ENCODE measurements at regions not wholly inside any gene's neighbourhood (a gene's known extent, or its start where the extent isn't known, plus 50 kb on each side); places are given as distances from the start of the nearest gene placed in this dataset.

DNA sequence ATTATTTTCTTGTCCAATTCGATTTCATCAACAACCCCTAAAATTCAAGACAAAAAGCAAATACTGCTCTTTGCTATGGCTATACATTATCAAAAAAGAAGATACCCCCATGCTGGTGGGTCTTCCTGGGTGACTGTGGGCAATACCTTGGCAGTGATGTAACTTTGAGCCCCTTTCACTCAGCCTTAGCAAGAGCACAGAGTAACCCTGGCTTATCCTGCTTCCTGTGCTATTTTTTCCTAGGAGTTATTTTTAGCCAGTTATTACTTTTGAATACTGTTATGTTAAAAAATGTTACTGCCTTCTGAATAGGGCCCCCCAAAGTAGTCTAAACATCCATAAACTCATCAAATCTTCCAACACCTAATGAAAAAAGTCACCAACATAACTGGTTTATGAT, 145.6 kb upstream of the TSLP start:
- no peak for TF ChIP-seq FOXM1 (IDR thresholded peaks at IDR 0.05; ENCODE audit: borderline replicate concordance, low read depth)
- no peak for TF ChIP-seq TCF12 (IDR thresholded peaks at IDR 0.05; ENCODE audit: low read depth)
- no peak for TF ChIP-seq EP300 (IDR thresholded peaks at IDR 0.05; ENCODE audit: borderline replicate concordance)
- TF ChIP-seq CREB1 (IDR thresholded peaks at IDR 0.05; ENCODE audit: low read depth) = no peak
- TF ChIP-seq, protein P1, sequence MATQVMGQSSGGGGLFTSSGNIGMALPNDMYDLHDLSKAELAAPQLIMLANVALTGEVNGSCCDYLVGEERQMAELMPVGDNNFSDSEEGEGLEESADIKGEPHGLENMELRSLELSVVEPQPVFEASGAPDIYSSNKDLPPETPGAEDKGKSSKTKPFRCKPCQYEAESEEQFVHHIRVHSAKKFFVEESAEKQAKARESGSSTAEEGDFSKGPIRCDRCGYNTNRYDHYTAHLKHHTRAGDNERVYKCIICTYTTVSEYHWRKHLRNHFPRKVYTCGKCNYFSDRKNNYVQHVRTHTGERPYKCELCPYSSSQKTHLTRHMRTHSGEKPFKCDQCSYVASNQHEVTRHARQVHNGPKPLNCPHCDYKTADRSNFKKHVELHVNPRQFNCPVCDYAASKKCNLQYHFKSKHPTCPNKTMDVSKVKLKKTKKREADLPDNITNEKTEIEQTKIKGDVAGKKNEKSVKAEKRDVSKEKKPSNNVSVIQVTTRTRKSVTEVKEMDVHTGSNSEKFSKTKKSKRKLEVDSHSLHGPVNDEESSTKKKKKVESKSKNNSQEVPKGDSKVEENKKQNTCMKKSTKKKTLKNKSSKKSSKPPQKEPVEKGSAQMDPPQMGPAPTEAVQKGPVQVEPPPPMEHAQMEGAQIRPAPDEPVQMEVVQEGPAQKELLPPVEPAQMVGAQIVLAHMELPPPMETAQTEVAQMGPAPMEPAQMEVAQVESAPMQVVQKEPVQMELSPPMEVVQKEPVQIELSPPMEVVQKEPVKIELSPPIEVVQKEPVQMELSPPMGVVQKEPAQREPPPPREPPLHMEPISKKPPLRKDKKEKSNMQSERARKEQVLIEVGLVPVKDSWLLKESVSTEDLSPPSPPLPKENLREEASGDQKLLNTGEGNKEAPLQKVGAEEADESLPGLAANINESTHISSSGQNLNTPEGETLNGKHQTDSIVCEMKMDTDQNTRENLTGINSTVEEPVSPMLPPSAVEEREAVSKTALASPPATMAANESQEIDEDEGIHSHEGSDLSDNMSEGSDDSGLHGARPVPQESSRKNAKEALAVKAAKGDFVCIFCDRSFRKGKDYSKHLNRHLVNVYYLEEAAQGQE (IDR thresholded peaks at IDR 0.05; ENCODE audit: low read depth) = no peak
- TF ChIP-seq ZBTB7A (IDR thresholded peaks at IDR 0.05; ENCODE audit: low read depth) = no peak
- no peak for TF ChIP-seq EGR1 (IDR thresholded peaks at IDR 0.05)

All from Ishikawa (cell line).